CD4-positive, CD25-positive, alpha-beta regulatory T cell (primary cell): ENCODE measurements at regions not wholly inside any gene's neighbourhood (a gene's known extent, or its start where the extent isn't known, plus 50 kb on each side); places are given as distances from the start of the nearest gene placed in this dataset.
A peak's percentile ranks its signal among the peaks of the same experiment; 100 is the strongest.

Source experiments
- ATAC-seq, 2 donors: fragments of 150-1000 bp; cut with Tn5 transposase; one replicate each; pipeline ENCODE4 v1.10.0; 2021; ENCODE audit warnings: low read depth in 2 of 2, moderate number of reproducible peaks in 2 of 2, moderate library complexity in 1 of 2
- DNase-seq, 3 donors: peaks; one replicate each; pipeline versions ENCODE4 v3.0.0 to v3.0.0-alpha.2; 2012 to 2022; ENCODE audit warnings: mixed read lengths in 1 of 3
- H3K27ac ChIP-seq: one replicate; pipeline ENCODE4 v1.7.0; 2013; ENCODE audit warnings: mild to moderate bottlenecking, low read length; ENCODE audit not compliant: insufficient read depth, poor library complexity, severe bottlenecking
- H3K27me3 ChIP-seq: one replicate; pipeline ENCODE4 v1.7.0; 2013; ENCODE audit warnings: low read length; ENCODE audit not compliant: control insufficient read depth, insufficient read depth
- H3K36me3 ChIP-seq: one replicate; pipeline ENCODE4 v1.7.0; 2013; ENCODE audit warnings: mild to moderate bottlenecking, low read length, moderate library complexity; ENCODE audit not compliant: control insufficient read depth, insufficient read depth
- H3K4me1 ChIP-seq: 2 replicates; pipeline ENCODE4 v1.7.0; 2013; ENCODE audit warnings: mild to moderate bottlenecking, low read length; ENCODE audit not compliant: insufficient read depth, control insufficient read depth, poor library complexity, severe bottlenecking
- H3K4me3 ChIP-seq: one replicate; pipeline ENCODE4 v1.7.0; 2013; ENCODE audit warnings: low read depth, mild to moderate bottlenecking, low read length, moderate library complexity
- H3K9me3 ChIP-seq, 2 experiments: 1 replicate in 1 of 2; 2 replicates in 1 of 2; pipeline ENCODE4 v1.7.0; 2013; ENCODE audit warnings: low read length in 2 of 2, mild to moderate bottlenecking in 1 of 2, moderate library complexity in 1 of 2; ENCODE audit not compliant: control insufficient read depth in 2 of 2
- H3K27ac Mint-ChIP-seq, 3 donors: one replicate each; pipeline ENCODE4 v1.8.0; 2020 to 2022; ENCODE audit warnings: mild to moderate bottlenecking in 3 of 3, mixed read lengths in 3 of 3, moderate library complexity in 2 of 3
- H3K27me3 Mint-ChIP-seq: one replicate; pipeline ENCODE4 v1.8.0; 2022; ENCODE audit warnings: mild to moderate bottlenecking, mixed read lengths
- H3K36me3 Mint-ChIP-seq: one replicate; pipeline ENCODE4 v1.8.0; 2020; ENCODE audit warnings: mixed read lengths
- H3K4me1 Mint-ChIP-seq, 4 donors: one replicate each; pipeline ENCODE4 v1.8.0; 2020 to 2022; ENCODE audit warnings: mixed read lengths in 4 of 4, mild to moderate bottlenecking in 1 of 4
- H3K4me3 Mint-ChIP-seq, 4 donors: one replicate each; pipeline ENCODE4 v1.8.0; 2020 to 2022; ENCODE audit warnings: mild to moderate bottlenecking in 4 of 4, mixed read lengths in 4 of 4, moderate library complexity in 3 of 4
- H3K9me3 Mint-ChIP-seq, 7 donors: one replicate each; pipeline ENCODE4 v1.8.0; 2020 to 2022; ENCODE audit warnings: mixed read lengths in 7 of 7, mild to moderate bottlenecking in 3 of 7, moderate library complexity in 2 of 7

DNA sequence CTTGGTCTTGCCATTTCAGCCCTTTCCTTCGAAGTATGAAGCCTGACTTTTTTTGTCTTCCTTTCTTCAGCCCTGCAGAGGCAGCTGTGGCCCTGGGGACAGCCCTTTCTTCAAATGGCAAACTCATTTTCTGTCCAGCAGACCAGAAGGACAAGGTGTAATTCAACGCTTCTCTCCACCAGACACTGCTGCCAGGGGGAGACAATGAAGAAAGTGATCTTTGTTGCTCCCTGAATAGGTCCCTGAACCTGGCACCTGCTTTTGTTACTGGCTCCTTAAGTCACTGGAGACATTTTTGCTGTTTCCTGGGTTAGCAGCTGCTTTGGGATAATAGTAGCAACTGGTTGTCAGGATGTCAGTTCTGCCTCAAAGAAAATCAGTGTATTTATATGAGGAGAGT lies 50.8 kb upstream of the MACF1 start:
- H3K9me3 Mint-ChIP-seq: peaks cover 0 to 2% (median 0%) of the 10 kb centered on the region in 7 donors
- no peak for DNase-seq
- H3K4me3 ChIP-seq: no peak overlapping the region
- H3K4me1 ChIP-seq: no peaks in the 10 kb centered on the region
- ATAC-seq: no peak
- H3K27me3 Mint-ChIP-seq: peaks cover 18% of the 10 kb centered on the region
- peaks cover 0 to 6% (median 0%) of the 10 kb centered on the region in 4 donors for H3K4me1 Mint-ChIP-seq
- peaks cover 6% of the 10 kb centered on the region for H3K27me3 ChIP-seq
- peaks cover 3% of the 10 kb centered on the region for H3K36me3 Mint-ChIP-seq
- H3K36me3 ChIP-seq: no peaks in the 10 kb centered on the region
- no peaks in the 10 kb centered on the region for H3K9me3 ChIP-seq
- no peak overlapping the region for H3K27ac ChIP-seq
- peak overlapping the region in 1 of 3 donors; percentile 30 for H3K27ac Mint-ChIP-seq
- H3K4me3 Mint-ChIP-seq: no peak overlapping the region

DNA sequence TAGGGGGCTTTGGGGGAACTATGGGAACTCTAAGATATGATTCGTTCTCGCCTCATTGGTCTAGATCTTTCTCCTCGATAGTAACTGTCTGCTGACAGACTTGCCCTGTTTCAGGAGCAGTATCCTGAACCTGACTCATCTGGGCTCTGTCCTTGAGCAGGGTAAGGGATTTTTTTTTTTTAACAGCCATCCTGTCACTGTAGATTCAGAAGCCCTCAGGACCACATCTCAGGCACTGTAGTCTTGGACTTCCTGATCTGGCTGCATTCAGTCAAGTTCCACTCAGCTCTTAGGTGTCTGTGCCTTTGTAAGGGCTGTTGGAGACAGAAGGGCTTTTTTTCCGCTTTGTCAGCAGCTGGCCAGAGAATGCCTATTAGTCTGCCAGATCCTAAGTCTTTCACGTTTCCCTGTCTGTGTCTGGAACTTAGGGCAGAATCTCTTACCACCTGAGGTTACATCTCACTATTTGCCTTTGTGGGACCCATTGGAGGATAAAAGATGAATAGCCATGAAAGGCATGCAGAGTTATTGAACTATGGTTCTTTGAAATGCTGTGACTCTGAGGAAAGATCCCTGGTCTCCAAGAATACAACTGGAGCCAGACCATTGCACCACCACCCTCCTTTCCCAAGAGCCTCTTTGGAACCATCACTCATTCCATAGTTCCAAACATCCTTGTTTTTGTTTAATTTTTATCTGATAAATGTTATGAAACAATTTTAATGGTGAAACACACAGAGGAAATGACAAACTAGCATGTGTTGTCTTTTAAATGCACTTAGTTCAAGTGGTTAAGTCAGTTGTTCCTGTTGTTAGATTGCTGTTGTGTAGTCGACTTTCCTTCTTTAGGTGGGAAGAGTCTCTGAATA lies 49.7 kb upstream of the MACF1 start:
- Mint-ChIP-seq H3K4me3 (no peak overlapping the region), H3K9me3 (peaks cover 0 to 2% (median 0%) of the 10 kb centered on the region in 7 donors), H3K4me1 (peaks cover 0 to 6% (median 0%) of the 10 kb centered on the region in 4 donors), H3K27me3 (peaks cover 15% of the 10 kb centered on the region), H3K36me3 (no peaks in the 10 kb centered on the region), H3K27ac (peak overlapping the region in 1 of 3 donors; percentile 40)
- H3K27ac ChIP-seq: no peak overlapping the region
- H3K4me1 ChIP-seq: no peaks in the 10 kb centered on the region
- ATAC-seq (no peak), DNase-seq (no peak)
- H3K9me3 ChIP-seq: no peaks in the 10 kb centered on the region
- H3K27me3 ChIP-seq: peaks cover 4% of the 10 kb centered on the region
- no peak overlapping the region for H3K4me3 ChIP-seq
- no peaks in the 10 kb centered on the region for H3K36me3 ChIP-seq
